ENCODE measurements at regions not wholly inside any gene's neighbourhood (a gene's known extent, or its start where the extent isn't known, plus 50 kb on each side); places are given as distances from the start of the nearest gene placed in this dataset.

DNA sequence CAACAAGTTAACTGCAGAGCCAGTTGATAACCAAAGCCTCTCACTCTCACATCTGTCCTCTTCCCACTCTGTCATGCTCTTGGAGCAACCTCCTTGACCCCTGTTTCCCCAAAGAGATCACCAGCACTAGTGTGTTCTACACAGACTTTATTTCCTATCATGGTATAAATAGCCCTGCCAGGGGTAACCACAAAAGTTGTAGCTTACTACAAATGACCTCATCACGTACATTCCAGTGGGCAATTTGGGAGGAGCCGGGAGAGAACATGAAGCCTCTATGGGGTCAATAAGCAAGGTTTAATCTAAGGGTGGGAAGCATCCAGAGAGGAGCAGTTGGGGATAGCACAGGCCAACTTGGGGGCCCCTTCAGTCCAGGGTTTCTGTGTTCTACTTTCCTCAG is 186.5 kb downstream of the KCNA5 start:
- H3K27ac ChIP-seq (ENCODE audit: insufficient read depth, low read depth, low read length) = no peak overlapping the region
- no peaks in the 10 kb centered on the region for H4K20me1 ChIP-seq (replicated peaks; ENCODE audit: control insufficient read depth, extremely low read depth, insufficient read depth, low read length)
- dilution Hi-C loops (cut with MboI; ENCODE audit: extremely low pct_ligation_motif_present, low sequenced_read_pairs) = no loop called here
- H3K9me3 ChIP-seq (replicated peaks; ENCODE audit: control insufficient read depth, insufficient read depth, low read length) = no peaks in the 10 kb centered on the region
- no peak for DNase-seq (ENCODE audit: low read depth, low spot score)
- no peak overlapping the region for H3K9ac ChIP-seq (replicated peaks; ENCODE audit: extremely low read depth, insufficient read depth, low read length)
- no TSS peak for BruUV-seq (replicated peaks)
- H3K36me3 ChIP-seq (ENCODE audit: control insufficient read depth in 2 of 2, extremely low read depth in 1 of 2, insufficient read depth in 2 of 2, low read length in 2 of 2) = no peaks in the 10 kb centered on the region
- H3K4me2 ChIP-seq (ENCODE audit: insufficient read depth, low read length) = no peak overlapping the region
- H3K27me3 ChIP-seq (ENCODE audit: control insufficient read depth in 2 of 2, insufficient read depth in 2 of 2, low read length in 2 of 2) = no peaks in the 10 kb centered on the region
- no peaks in the 10 kb centered on the region for H3K79me2 ChIP-seq (ENCODE audit: control insufficient read depth, insufficient read depth, low read length)
- FAIRE-seq = no peak
- no peak overlapping the region for H2AFZ ChIP-seq (ENCODE audit: low read depth, low read length)
- CTCF ChIA-PET = no interaction called here
- no peak overlapping the region for H3K4me3 ChIP-seq (replicated peaks in 1 of 3; ENCODE audit: insufficient read depth in 1 of 3, low read depth in 1 of 3, low read length in 3 of 3)
- H3K4me1 ChIP-seq (ENCODE audit: control insufficient read depth, extremely low read depth, insufficient read depth, low read length) = no peaks in the 10 kb centered on the region
- intact Hi-C loops (cut with micrococcal nuclease) = no loop called here
- no peaks in the 10 kb centered on the region for H3K9me1 ChIP-seq (replicated peaks; ENCODE audit: control insufficient read depth, extremely low read depth, insufficient read depth, low read length)
- POLR2A ChIA-PET = no interaction called here
- TF ChIP-seq EZH2 (IDR thresholded peaks at IDR 0.05; ENCODE audit: borderline replicate concordance, low read depth, low read length, severe bottlenecking) (no peak), GATA2 (IDR thresholded peaks at IDR 0.05; ENCODE audit: insufficient read depth, insufficient read length, low read depth, low read length) (no peak), POLR2A (IDR thresholded peaks at IDR 0.05; ENCODE audit: low read depth, low read length) (no peak), MYC (IDR thresholded peaks at IDR 0.05; ENCODE audit: low read depth, low read length) (no peak), POLR2AphosphoS5 (IDR thresholded peaks at IDR 0.05; ENCODE audit: insufficient read depth, low read depth, low read length) (no peak), FOS (IDR thresholded peaks at IDR 0.05; ENCODE audit: borderline replicate concordance, insufficient read depth, low read length) (no peak), JUN (IDR thresholded peaks at IDR 0.05; ENCODE audit: borderline replicate concordance, insufficient read depth, insufficient read length, low read depth) (no peak)
- TF ChIP-seq, protein P1, sequence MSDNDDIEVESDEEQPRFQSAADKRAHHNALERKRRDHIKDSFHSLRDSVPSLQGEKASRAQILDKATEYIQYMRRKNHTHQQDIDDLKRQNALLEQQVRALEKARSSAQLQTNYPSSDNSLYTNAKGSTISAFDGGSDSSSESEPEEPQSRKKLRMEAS (IDR thresholded peaks at IDR 0.05; ENCODE audit: insufficient read depth, insufficient read length) = no peak
- TF ChIP-seq, protein P2, sequence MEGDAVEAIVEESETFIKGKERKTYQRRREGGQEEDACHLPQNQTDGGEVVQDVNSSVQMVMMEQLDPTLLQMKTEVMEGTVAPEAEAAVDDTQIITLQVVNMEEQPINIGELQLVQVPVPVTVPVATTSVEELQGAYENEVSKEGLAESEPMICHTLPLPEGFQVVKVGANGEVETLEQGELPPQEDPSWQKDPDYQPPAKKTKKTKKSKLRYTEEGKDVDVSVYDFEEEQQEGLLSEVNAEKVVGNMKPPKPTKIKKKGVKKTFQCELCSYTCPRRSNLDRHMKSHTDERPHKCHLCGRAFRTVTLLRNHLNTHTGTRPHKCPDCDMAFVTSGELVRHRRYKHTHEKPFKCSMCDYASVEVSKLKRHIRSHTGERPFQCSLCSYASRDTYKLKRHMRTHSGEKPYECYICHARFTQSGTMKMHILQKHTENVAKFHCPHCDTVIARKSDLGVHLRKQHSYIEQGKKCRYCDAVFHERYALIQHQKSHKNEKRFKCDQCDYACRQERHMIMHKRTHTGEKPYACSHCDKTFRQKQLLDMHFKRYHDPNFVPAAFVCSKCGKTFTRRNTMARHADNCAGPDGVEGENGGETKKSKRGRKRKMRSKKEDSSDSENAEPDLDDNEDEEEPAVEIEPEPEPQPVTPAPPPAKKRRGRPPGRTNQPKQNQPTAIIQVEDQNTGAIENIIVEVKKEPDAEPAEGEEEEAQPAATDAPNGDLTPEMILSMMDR (IDR thresholded peaks at IDR 0.05; ENCODE audit: extremely low read depth in 1 of 2, insufficient read depth in 1 of 2, low read depth in 1 of 2, low read length in 2 of 2) = no peak

Measured in endothelial cell of umbilical vein (primary cell).